CD4-positive, alpha-beta T cell treated with Interleukin-21 for 1 hour (primary cell): ENCODE measurements at regions not wholly inside any gene's neighbourhood (a gene's known extent, or its start where the extent isn't known, plus 50 kb on each side); places are given as distances from the start of the nearest gene placed in this dataset.
"Not testable (repeated sequence)": the region's sequence is repeated elsewhere in the genome, so short reads cannot be mapped to it uniquely, and the experiment has no call there.

ENCODE experiments used
- DNase-seq: peaks from one replicate; pipeline ENCODE4 v3.0.0-alpha.2; 2020

DNA sequence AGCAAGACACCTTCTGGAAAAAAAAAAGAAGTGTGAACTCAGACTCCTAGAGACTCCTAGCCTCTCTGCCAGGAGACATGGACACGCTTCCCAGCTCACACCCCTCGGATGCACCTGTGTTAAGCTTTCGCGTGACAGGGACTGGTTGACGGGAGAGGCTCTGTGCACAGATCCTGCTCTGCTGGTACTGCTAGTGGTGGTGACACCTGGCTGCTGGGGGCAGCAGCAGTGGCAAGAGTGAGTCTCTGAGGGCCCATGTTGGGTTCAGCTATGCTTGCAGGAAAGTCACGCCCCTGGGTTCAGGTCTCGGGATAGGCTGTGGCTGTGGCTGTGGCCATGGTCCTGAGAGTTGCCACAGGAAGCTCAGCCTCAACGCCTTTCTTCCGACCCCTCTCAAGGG is 81.1 kb downstream of the XRCC2 start:
- DNase-seq: no peak

DNA sequence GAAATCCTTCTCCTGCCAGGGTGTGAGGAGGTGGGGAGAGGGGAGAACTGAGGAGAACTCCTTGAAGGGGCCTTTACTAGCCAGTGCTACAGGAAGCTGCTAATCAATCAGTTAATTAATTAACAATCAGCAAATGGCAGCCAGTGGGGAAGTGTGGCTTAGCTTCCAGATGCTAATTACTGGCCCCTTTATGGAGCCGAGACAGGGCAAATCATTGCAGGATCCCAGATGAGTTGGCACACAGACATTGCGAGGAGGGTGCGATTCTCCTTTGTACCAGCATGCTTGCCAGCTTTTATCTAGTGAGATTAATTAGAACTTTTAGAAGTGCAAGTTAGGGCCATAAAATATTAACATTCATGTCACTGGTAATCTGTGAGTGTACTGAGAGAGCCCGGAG is 84.0 kb downstream of the XRCC2 start:
- no peak for DNase-seq

- DNase-seq: no peak
Measured at GRCh38 chr7:152590481-152590880, 85.5 kb downstream of the XRCC2 start.

DNA sequence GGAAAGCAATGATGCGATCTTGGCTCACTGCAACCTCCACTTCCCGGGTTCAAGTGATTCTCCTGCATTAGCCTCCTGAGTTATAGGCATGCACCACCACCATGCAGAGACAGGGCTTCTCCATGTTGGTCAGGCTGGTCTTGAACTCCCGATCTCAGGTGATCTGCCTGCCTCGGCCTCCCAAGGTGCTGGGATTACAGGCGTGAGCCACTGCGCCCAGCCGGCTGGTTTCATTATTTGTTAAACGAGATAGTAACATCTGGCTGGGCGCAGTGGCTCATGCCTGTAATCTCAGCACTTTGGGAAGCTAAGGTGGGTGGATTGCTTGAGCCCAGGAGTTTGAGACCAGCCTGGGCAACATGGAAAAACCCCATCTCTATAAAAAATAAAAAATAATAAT is 86.1 kb downstream of the XRCC2 start:
- not testable (repeated sequence) for DNase-seq

- DNase-seq: no peak
Measured at GRCh38 chr7:152588350-152588749, 87.6 kb downstream of the XRCC2 start.

- DNase-seq: no peak
Measured at GRCh38 chr7:152587366-152587765, 88.6 kb downstream of the XRCC2 start.

GRCh38 chr7:152583006-152583405 is 92.9 kb downstream of the XRCC2 start:
- DNase-seq: no peak

DNA sequence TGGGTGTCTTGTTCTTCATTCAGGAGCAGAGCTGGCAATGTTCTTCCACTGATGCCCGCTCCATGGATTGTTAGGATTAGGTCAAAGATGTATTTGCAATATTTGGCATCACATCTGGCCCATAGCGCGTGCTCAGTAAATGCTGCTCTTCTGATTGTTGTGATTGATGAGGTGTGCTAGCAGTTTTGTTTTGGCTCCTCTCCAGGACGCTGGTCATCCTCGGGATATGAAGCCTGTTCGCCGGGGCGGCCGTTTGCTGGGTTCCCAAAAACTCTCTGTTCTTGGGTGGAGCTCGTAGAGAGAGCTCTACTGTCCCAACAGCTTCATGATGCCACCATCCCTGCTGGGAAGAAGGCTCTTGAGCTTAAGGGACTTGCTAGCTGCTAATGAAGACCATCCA is 96.9 kb downstream of the XRCC2 start:
- DNase-seq: no peak

DNA sequence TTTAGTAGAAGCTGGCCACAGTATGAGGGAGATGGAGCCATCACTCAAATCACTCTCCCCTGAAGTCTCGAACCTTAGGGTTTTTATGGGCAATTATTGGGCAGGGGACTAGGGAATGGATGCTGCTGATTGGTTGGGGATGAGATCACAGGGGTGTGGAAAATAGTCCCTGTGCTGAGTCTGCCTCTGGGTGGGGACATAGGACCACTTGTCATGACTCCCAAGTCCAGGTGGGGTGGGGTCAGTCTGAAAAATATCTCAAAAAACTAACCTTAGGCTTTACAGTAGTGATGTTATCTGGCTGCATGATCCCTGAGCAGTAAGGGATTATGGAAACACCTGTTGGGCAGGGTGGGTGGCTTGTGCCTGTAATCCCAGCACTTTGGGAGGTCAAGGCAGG is 98.6 kb downstream of the XRCC2 start:
- DNase-seq: no peak

DNA sequence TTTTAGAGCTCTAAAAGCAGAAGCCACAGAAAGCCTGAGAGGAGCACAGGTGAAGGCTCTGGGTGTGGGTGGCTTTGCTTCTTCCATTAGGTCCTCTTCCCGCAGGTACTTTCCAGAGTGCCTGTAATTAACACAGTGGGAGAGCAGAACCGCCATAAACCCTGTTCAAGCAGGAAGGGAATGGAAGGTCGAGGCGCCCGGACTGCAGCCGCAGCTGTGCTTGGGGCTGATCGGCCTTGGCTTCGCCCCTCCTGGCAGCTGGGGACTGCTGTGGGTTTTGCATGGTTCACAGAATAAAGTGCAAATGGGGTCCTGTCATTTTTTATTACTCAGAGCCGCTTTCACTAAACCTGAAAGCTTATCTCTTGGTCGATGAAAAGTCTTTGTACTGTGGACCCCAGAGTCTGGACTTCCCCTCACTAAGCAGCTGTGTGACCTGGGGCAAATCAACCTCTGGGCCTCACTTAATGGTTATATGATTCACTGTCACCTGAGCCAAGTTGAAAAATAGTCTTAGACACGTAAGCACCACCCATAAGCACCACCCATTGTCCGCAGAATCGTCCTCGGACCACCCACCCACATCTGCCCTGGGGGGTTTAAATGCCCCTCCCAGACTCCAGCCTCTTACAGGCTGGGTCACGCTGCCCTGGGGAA is 100.9 kb downstream of the XRCC2 start:
- DNase-seq: no peak

DNA sequence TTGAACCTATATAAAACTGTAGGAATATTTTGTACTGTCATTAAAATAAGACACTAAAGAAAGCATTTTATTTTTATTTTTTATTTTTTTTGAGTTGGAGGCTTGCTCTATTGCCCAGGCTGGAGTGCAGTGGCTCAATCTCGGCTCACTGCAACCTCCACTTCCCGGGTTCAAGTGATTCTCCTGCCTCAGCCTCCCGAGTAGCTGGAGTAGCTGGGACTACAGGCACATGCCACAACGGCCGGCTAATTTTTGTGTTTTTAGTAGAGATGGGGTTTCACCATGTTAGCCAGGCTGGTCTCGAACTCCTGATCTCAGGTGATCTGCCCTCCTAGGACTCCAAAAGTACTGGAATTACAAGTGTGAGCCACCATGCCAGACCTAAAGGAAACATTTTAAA is 102.8 kb downstream of the XRCC2 start:
- DNase-seq: not testable (repeated sequence)

GRCh38 chr7:152572101-152572500 is 103.8 kb downstream of the XRCC2 start:
- DNase-seq: no peak

GRCh38 chr7:152571068-152571467 is 104.9 kb downstream of the XRCC2 start:
- DNase-seq: no peak

- DNase-seq: no peak
Measured at GRCh38 chr7:152568972-152569371, 107.0 kb downstream of the XRCC2 start.

GRCh38 chr7:152565731-152566130 is 110.2 kb downstream of the XRCC2 start:
- DNase-seq: no peak

DNA sequence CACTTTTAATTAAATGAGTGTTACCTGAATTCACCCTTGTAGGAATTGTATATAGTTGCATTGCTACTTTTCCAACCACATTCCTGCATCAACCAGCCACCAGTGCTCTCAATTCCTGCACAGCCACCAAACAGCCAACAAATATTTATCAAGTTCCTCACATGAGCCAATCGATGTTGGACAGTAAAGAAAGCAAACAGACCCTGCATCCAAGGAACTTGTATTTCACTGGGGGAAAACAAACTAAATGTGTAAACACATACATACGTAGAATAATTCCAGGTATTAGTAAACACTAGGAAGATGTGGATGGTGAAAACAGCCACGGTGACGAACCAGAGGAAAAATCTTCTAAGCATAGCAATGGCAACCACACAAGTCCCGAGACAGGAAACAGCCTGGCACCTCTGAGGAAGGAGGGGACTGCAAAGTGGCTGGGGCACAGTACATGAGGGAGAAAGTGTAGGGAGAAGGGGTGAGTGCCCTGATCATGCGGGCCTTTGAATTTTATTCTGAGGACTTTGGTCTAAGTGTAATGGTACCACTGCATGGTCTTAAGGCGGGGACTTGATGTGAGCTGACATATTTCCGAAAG is 111.2 kb downstream of the XRCC2 start:
- DNase-seq: no peak

DNA sequence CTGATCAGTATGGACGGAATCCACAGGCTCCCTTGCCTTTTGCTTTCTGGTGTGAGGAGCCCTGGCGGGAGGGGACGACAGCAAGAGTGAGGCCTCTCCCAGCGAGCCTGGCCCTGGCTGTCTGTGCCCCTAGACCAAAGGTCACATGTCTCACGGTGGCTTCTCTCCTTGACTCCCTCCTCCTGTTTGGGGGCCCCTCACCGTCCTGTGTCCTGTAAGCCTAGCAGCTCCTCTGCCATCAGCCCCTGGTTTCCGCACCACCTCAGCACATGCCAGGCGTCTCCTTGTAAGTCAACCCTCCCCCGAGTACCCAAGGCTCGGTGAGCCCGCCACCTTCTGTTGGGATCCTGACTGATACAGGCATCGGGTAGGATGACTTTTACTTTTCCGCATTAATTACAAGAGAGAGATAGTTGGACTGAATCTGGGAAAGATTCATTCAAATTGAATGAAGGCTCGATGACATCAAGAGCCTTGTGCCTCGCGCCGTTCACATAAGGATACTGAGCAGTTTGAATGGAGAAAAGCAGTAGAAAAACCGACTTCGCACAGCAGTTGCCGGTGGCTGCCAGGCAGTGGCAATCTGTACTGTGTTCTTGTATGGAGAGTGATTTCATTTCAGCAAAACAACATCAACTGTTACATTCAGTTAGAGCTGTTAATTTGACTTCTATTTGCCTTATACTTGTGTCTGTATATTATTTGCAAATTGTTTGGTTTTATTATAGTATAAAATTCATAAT is 119.8 kb downstream of the XRCC2 start:
- DNase-seq: no peak

- no peak for DNase-seq
Measured at GRCh38 chr7:152553671-152554317, 118.0 kb upstream of the KMT2C start.

DNA sequence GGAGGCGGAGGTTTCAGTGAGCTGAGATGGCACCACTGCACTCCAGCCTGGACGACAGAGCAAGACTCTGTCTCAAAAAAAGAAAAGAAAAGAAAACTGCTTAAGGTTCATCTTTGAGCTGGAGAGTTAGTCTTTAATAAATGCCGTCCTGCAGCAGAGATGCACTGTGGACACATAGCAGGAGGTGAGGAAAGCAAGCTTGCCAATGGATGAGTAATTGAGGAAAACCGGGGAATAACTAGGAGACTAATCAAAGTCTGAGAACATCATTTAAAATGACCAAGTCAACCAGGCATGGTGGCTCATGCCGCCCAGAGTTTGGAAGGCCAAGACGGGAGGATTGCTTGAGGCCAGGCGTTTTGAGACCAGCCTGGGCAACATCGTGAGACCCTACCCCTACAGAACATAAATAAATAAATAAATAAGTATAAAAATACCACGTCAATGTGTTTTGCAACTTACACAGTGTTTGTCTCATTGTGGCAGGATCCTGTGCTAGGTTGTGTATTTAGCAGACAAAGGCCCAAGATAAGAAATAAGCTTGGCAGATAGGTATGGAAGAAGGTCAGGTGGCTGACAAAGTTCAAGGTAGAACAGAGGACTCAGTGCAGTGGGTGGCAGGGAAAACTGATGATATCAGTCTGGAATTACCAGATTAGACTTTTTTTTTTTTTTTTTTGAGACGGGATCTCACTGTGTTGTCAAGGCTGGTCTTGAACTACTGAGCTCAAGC is 115.7 kb upstream of the KMT2C start:
- no peak for DNase-seq

- DNase-seq: no peak
Measured at GRCh38 chr7:152544971-152545619, 109.3 kb upstream of the KMT2C start.

DNA sequence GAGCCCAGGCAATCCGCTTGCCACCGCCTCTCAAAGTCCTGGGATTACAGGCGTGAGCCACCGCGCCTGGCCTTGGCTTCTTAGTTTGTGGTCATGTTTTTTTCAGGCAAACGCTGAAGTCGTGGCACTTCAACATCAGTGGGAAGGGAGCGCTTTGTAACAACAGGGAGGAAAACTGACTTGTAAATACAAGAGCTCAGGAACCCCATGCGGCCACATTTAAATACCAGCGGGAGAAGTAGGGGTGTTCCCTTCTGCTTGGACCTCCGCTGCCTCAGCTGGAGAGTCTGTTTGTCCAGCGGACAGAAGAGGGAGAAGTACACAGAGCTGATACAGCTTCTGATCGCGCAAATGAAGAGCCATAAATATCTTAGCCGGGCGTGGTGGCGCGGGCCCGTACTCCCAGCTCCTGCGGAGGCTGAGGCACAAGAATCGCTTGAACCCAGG is 108.7 kb upstream of the KMT2C start:
- no peak for DNase-seq

- no peak for DNase-seq
Measured at GRCh38 chr7:152543799-152544198, 108.0 kb upstream of the KMT2C start.

DNA sequence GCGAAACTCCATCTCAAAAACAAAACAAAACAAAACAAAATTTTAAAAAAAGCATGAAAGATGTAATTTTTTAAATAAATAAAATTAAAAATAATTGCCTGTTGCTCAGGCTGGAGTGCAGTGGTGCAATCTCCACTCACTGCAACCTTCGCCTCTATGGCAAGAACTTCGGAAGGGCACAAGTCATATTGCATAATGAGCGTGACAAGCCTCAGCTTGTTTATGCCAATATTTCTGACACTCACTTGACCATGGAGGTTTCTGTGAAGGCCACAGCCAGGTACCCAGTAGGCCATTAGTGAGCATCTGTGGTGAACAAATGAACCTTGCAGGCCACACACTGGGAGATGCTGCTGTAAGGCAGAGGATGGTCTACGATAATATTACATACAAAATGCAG is 106.1 kb upstream of the KMT2C start:
- DNase-seq: no peak
